Glutamatergic neuron (in vitro differentiated cells): ENCODE measurements at regions not wholly inside any gene's neighbourhood (a gene's known extent, or its start where the extent isn't known, plus 50 kb on each side); places are given as distances from the start of the nearest gene placed in this dataset.

Experiments used
- DNase-seq: peaks from one replicate; pipeline ENCODE4 v3.0.0; 2022
- H3K27ac Mint-ChIP-seq: one replicate; pipeline ENCODE4 v1.8.0; 2020; ENCODE audit warnings: mild to moderate bottlenecking, mixed read lengths, inconsistent platforms; ENCODE audit not compliant: unreplicated experiment
- H3K27me3 Mint-ChIP-seq: one replicate; pipeline ENCODE4 v1.8.0; 2020; ENCODE audit warnings: mild to moderate bottlenecking, moderate library complexity, mixed read lengths, inconsistent platforms; ENCODE audit not compliant: unreplicated experiment
- H3K36me3 Mint-ChIP-seq: one replicate; pipeline ENCODE4 v1.8.0; 2020; ENCODE audit warnings: mild to moderate bottlenecking, mixed read lengths, inconsistent platforms; ENCODE audit not compliant: unreplicated experiment
- H3K4me1 Mint-ChIP-seq: one replicate; pipeline ENCODE4 v1.8.0; 2020; ENCODE audit warnings: mild to moderate bottlenecking, low read depth, mixed read lengths, inconsistent platforms; ENCODE audit not compliant: unreplicated experiment
- H3K4me3 Mint-ChIP-seq: one replicate; pipeline ENCODE4 v1.8.0; 2020; ENCODE audit warnings: mild to moderate bottlenecking, mixed read lengths, inconsistent platforms; ENCODE audit not compliant: unreplicated experiment
- H3K9me3 Mint-ChIP-seq: one replicate; pipeline ENCODE4 v1.8.0; 2020; ENCODE audit warnings: mild to moderate bottlenecking, moderate library complexity, mixed read lengths, inconsistent platforms; ENCODE audit not compliant: unreplicated experiment
- TF ChIP-seq, protein P1 (sequence below): fragments of 200-600 bp; sonication (generic); IDR thresholded peaks from one replicate; pipeline ENCODE4 v1.5.0; 2021; ENCODE audit not compliant: partially characterized antibody, unreplicated experiment

DNA sequence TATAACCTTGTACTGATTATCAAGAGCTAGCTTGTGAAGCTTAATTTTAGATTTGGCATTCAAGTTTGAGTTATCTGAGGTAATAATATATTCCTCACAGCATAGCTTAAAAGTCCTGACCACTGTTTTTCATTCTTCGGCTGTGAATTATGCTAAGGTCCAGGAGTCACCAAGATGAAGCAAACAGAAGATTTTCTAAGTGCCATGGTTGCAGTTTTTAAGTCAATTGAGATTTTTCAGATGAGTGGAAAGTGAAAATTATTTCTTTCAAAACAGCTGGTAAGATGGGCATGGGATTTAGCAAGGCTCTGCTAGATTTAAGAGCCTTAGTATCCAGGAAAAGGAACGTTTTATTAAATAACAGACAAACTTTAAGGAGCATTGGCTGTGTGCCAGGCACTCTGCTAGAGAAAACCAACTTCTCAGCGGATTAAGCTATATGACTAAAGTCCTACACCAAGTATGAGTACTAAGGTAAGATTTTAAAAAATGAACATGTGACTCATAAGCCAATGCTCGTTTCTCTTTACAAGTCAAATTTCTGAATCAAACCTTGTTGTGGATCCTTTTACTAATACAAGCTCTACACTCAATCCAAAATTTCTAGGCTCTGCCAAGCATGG lies 149.9 kb upstream of the IL15 start:
- H3K4me3 Mint-ChIP-seq: no peak overlapping the region
- no peak for DNase-seq
- no peaks in the 10 kb centered on the region for H3K9me3 Mint-ChIP-seq
- no peak overlapping the region for H3K27ac Mint-ChIP-seq
- TF ChIP-seq, protein P1, sequence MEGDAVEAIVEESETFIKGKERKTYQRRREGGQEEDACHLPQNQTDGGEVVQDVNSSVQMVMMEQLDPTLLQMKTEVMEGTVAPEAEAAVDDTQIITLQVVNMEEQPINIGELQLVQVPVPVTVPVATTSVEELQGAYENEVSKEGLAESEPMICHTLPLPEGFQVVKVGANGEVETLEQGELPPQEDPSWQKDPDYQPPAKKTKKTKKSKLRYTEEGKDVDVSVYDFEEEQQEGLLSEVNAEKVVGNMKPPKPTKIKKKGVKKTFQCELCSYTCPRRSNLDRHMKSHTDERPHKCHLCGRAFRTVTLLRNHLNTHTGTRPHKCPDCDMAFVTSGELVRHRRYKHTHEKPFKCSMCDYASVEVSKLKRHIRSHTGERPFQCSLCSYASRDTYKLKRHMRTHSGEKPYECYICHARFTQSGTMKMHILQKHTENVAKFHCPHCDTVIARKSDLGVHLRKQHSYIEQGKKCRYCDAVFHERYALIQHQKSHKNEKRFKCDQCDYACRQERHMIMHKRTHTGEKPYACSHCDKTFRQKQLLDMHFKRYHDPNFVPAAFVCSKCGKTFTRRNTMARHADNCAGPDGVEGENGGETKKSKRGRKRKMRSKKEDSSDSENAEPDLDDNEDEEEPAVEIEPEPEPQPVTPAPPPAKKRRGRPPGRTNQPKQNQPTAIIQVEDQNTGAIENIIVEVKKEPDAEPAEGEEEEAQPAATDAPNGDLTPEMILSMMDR: no peak
- peaks cover under 1% of the 10 kb centered on the region for H3K36me3 Mint-ChIP-seq
- H3K27me3 Mint-ChIP-seq: no peaks in the 10 kb centered on the region
- H3K4me1 Mint-ChIP-seq: no peaks in the 10 kb centered on the region

DNA sequence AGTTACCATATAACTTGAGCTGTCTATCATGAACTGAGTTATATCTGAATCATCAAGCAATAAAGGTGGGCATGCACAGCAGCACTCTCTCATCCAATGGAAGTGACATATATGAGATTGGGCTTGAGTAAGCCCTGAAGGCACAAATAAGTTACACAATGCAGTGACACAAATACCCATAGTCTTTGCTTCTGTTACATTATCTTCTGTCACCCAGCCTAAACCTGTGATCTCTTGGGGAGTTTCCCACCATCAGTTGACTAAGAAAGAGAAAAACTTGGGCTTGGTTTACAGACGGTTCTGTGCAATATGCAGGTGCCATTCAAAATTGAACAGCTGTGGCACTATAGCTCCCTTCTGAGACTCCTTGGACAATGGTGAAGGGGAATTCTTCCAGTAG lies 138.8 kb upstream of the IL15 start:
- no peaks in the 10 kb centered on the region for H3K9me3 Mint-ChIP-seq
- no peak overlapping the region for H3K4me3 Mint-ChIP-seq
- DNase-seq: no peak
- peaks cover 2% of the 10 kb centered on the region for H3K4me1 Mint-ChIP-seq
- H3K27me3 Mint-ChIP-seq: no peaks in the 10 kb centered on the region
- H3K27ac Mint-ChIP-seq: no peak overlapping the region
- H3K36me3 Mint-ChIP-seq: no peaks in the 10 kb centered on the region
- TF ChIP-seq, protein P1: no peak

DNA sequence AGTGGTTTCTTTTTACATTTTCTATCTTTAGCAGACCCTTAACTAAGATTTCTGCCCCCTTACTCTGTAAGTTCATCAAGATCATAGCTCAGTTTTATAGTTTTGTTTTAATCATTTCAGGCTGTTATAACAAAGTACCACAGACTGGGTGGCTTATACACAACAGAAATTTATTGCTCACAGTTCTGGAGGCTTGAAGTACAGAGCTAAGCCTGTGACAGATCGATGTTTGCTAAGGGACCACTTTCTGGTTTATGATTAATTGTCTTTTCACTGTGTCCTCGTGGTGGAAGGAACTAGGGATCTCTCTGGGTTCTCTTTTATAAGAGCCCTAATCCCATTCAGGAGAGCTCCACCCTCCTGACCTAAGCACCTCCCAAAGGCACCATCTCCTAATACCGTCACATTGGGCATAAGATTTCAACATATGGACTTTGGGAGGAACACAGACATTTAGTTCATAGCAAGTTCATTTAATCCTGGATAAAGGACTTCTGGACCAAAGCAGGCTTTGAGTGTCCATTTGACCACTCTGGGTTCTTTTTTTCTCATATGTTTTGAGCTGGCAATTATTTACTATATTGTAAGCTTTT lies 137.0 kb upstream of the IL15 start:
- H3K9me3 Mint-ChIP-seq: no peaks in the 10 kb centered on the region
- no peaks in the 10 kb centered on the region for H3K27me3 Mint-ChIP-seq
- H3K27ac Mint-ChIP-seq: no peak overlapping the region
- TF ChIP-seq, protein P1: no peak
- H3K36me3 Mint-ChIP-seq: no peaks in the 10 kb centered on the region
- peaks cover 2% of the 10 kb centered on the region for H3K4me1 Mint-ChIP-seq
- no peak overlapping the region for H3K4me3 Mint-ChIP-seq
- no peak for DNase-seq

DNA sequence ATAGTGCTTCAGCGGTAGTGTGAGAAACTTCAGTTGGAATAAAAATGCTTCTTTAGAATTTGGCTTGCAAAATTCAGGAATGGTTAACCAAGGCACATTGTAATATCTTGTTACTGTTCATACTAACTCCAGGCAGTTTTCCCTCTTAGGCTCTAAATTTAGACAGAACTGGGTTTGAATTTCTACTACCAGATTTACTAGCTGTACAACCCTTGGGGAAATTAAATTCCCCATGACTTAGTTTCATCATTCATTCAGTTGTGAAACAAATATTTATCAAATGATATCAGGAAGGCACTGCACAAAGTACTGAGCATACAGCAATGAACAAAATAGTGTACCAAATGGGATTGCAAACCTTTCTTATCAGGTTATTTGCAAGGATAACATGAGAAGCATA lies 135.0 kb upstream of the IL15 start:
- no peak overlapping the region for H3K4me3 Mint-ChIP-seq
- TF ChIP-seq, protein P1: no peak

DNA sequence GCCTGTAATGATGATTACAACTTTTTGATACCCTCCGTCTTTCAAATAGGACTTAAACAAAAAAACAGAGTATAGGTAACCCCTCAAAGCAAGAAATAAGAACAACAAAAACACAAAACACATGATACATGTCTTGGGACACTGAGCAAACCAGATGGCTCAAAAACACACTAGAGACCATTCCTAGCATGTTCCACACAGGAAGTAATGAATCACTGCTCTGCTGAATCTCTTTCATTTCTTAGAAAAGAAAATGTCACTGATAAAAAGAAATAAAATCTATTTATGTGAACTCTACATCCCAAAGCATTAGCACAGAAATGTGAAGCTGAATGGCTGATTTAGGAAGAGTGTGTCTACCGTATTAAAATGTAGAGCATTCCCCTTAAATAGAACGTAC lies 134.5 kb upstream of the IL15 start:
- Mint-ChIP-seq H3K27ac (no peak overlapping the region), H3K4me3 (no peak overlapping the region), H3K4me1 (peaks cover 2% of the 10 kb centered on the region), H3K9me3 (no peaks in the 10 kb centered on the region), H3K27me3 (no peaks in the 10 kb centered on the region), H3K36me3 (no peaks in the 10 kb centered on the region)
- TF ChIP-seq, protein P1: no peak
- DNase-seq: no peak

More for the DNA sequence above, 135.0 kb upstream of the IL15 start:
- DNase-seq: no peak
- no peaks in the 10 kb centered on the region for H3K27me3 Mint-ChIP-seq
- no peak overlapping the region for H3K27ac Mint-ChIP-seq
- H3K36me3 Mint-ChIP-seq: no peaks in the 10 kb centered on the region
- peaks cover 2% of the 10 kb centered on the region for H3K4me1 Mint-ChIP-seq
- no peaks in the 10 kb centered on the region for H3K9me3 Mint-ChIP-seq
